ENCODE measurements at regions not wholly inside any gene's neighbourhood (a gene's known extent, or its start where the extent isn't known, plus 50 kb on each side); places are given as distances from the start of the nearest gene placed in this dataset.

- DNase-seq = no peak
Measured at GRCh38 chr2:107585851-107586250, 240.8 kb upstream of the RGPD4 start.

- no peak for DNase-seq
Measured at GRCh38 chr2:107588181-107588580, 238.5 kb upstream of the RGPD4 start.

GRCh38 chr2:107589079-107589491, 237.6 kb upstream of the RGPD4 start:
- DNase-seq = peak; percentile 29

- no peak for DNase-seq
Measured at GRCh38 chr2:107591561-107592279, 235.0 kb upstream of the RGPD4 start.

GRCh38 chr2:107592280-107592624, 234.4 kb upstream of the RGPD4 start:
- no peak for DNase-seq

GRCh38 chr2:107595285-107595684, 231.4 kb upstream of the RGPD4 start:
- DNase-seq = no peak

GRCh38 chr2:107595749-107596148, 230.9 kb upstream of the RGPD4 start:
- no peak for DNase-seq

GRCh38 chr2:107597507-107597906, 229.2 kb upstream of the RGPD4 start:
- DNase-seq = no peak

GRCh38 chr2:107602801-107603200, 223.9 kb upstream of the RGPD4 start:
- DNase-seq = no peak

GRCh38 chr2:107607054-107607453, 219.6 kb upstream of the RGPD4 start:
- DNase-seq = no peak

- no peak for DNase-seq
Measured at GRCh38 chr2:107607473-107607872, 219.2 kb upstream of the RGPD4 start.

GRCh38 chr2:107615039-107615438, 211.7 kb upstream of the RGPD4 start:
- DNase-seq = no peak

GRCh38 chr2:107618769-107619168, 207.9 kb upstream of the RGPD4 start:
- DNase-seq = no peak

- DNase-seq = no peak
Measured at GRCh38 chr2:107621186-107622165, 205.2 kb upstream of the RGPD4 start.

GRCh38 chr2:107622741-107623310, 203.9 kb upstream of the RGPD4 start:
- DNase-seq = no peak

- DNase-seq = no peak
Measured at GRCh38 chr2:107625982-107626381, 200.7 kb upstream of the RGPD4 start.

GRCh38 chr2:107627164-107627563, 199.5 kb upstream of the RGPD4 start:
- no peak for DNase-seq

GRCh38 chr2:107627926-107628325, 198.8 kb upstream of the RGPD4 start:
- DNase-seq = no peak

GRCh38 chr2:107633580-107634147, 193.0 kb upstream of the RGPD4 start:
- DNase-seq = no peak

- DNase-seq = no peak
Measured at GRCh38 chr2:107634172-107634571, 192.5 kb upstream of the RGPD4 start.

- DNase-seq = no peak
Measured at GRCh38 chr2:107635883-107636282, 190.8 kb upstream of the RGPD4 start.

GRCh38 chr2:107645586-107645985, 181.1 kb upstream of the RGPD4 start:
- no peak for DNase-seq

GRCh38 chr2:107648781-107649404, 177.8 kb upstream of the RGPD4 start:
- no peak for DNase-seq
